Nephron (organoid): ENCODE measurements at regions not wholly inside any gene's neighbourhood (a gene's known extent, or its start where the extent isn't known, plus 50 kb on each side); places are given as distances from the start of the nearest gene placed in this dataset.
A peak's percentile ranks its signal among the peaks of the same experiment; 100 is the strongest.
"Not testable (repeated sequence)": the region's sequence is repeated elsewhere in the genome, so short reads cannot be mapped to it uniquely, and the experiment has no call there.

Experiments
- H3K27ac Mint-ChIP-seq, 3 experiments: 2 replicates each; pipeline ENCODE4 v1.8.0; 2020; ENCODE audit warnings: mixed read lengths in 3 of 3, mild to moderate bottlenecking in 2 of 3, moderate library complexity in 1 of 3
- H3K27me3 Mint-ChIP-seq: 2 replicates; pipeline ENCODE4 v1.8.0; 2021; ENCODE audit warnings: low read depth, mild to moderate bottlenecking, moderate library complexity, mixed read lengths
- H3K36me3 Mint-ChIP-seq: 2 replicates; pipeline ENCODE4 v1.8.0; 2020; ENCODE audit warnings: low read depth, mixed read lengths
- H3K4me1 Mint-ChIP-seq: 2 replicates; pipeline ENCODE4 v1.8.0; 2020; ENCODE audit warnings: mixed read lengths
- H3K4me3 Mint-ChIP-seq, 3 experiments: 2 replicates each; pipeline ENCODE4 v1.8.0; 2020; ENCODE audit warnings: mild to moderate bottlenecking in 3 of 3, mixed read lengths in 3 of 3, moderate library complexity in 2 of 3
- H3K9me3 Mint-ChIP-seq: 2 replicates; pipeline ENCODE4 v1.8.0; 2020; ENCODE audit warnings: mixed read lengths
- CTCF ChIP-seq, 3 experiments: fragments of 200-600 bp; sonication (generic); IDR thresholded peaks; one replicate each; pipeline ENCODE4 v1.5.0; 2021; ENCODE audit warnings: antibody characterized with exemption in 3 of 3; ENCODE audit not compliant: unreplicated experiment in 3 of 3

- no peaks in the 10 kb centered on the region for H3K27me3 Mint-ChIP-seq
- no peak overlapping the region for H3K4me3 Mint-ChIP-seq
- H3K27ac Mint-ChIP-seq = no peak overlapping the region
- peaks cover 2% of the 10 kb centered on the region for H3K4me1 Mint-ChIP-seq
- H3K9me3 Mint-ChIP-seq = no peaks in the 10 kb centered on the region
- TF ChIP-seq CTCF (IDR thresholded peaks at IDR 0.05; ENCODE audit: unreplicated experiment in 3 of 3) = no peak
- no peaks in the 10 kb centered on the region for H3K36me3 Mint-ChIP-seq
Measured at GRCh38 chr5:89320421-89321277, 437.7 kb upstream of the MEF2C start.

DNA sequence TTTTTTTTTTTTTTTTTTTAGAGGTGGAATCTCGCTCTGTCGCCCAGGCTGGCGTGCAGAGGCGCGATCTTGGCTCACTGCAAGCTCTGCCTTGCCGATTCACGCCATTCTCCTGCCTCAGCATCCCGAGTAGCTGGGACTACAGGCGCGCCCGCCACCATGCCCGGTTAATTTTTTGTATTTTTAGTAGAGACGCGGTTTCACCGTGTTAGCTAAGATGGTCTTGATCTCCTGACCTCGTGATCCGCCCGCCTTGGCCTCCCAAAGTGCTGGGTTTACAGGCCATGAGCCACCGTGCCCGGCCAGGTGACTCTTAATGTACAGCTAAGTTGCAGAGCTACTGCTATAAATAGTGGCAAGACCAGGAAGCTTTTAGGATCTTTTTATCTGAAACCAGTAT, 434.9 kb upstream of the MEF2C start:
- H3K27ac Mint-ChIP-seq, H3K4me3 Mint-ChIP-seq, H3K36me3 Mint-ChIP-seq, H3K9me3 Mint-ChIP-seq, H3K27me3 Mint-ChIP-seq: not testable (repeated sequence)
- peaks cover 25% of the 10 kb centered on the region for H3K4me1 Mint-ChIP-seq

DNA sequence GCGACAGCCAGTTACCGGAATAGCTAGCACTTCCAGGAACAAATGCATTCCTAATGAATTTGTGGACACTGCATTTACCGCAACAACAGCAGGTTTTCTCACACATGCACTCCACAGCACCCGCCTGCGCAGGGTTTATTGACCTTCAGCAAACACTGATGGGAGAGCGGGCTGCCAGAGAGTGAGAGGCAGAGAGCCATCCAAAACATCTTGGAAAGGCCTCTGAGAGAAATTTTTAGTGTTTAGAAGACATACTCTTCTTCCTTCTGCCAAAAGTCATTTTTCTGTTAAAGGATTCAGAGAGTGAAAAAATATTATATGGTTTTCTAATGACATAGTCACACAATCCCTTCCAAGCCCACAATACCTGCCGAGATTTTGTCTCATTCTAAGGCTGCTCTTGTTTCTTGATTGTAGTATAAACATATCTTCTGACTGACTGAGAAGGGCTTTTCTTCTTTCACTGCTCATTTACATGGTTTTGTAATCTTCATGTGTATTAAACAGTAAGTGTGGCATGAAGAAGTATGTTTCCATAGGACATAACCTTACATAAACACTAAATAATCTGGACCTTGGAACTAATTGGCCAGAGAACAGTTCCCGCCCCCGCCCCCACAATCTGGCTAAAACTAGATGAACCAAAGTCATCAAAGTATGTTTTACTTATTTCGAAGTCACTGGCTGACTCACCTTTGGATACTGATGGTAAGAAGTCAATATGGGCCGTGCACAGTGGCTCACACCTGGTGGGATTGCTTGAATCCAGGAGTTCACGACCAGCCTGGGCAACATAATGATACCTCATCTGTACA, 432.5 kb upstream of the MEF2C start:
- Mint-ChIP-seq H3K4me1 (peaks cover 25% of the 10 kb centered on the region), H3K9me3 (no peaks in the 10 kb centered on the region), H3K27me3 (no peaks in the 10 kb centered on the region), H3K27ac (peak overlapping the region in 2 of 3 experiments; percentile 42 to 72), H3K36me3 (no peaks in the 10 kb centered on the region), H3K4me3 (no peak overlapping the region)
- TF ChIP-seq CTCF (IDR thresholded peaks at IDR 0.05; ENCODE audit: unreplicated experiment in 3 of 3) = no peak

- no peaks in the 10 kb centered on the region for H3K9me3 Mint-ChIP-seq
- H3K27me3 Mint-ChIP-seq = no peaks in the 10 kb centered on the region
- H3K27ac Mint-ChIP-seq = no peak overlapping the region
- H3K36me3 Mint-ChIP-seq = no peaks in the 10 kb centered on the region
- H3K4me3 Mint-ChIP-seq = no peak overlapping the region
- TF ChIP-seq CTCF (IDR thresholded peaks at IDR 0.05; ENCODE audit: unreplicated experiment in 3 of 3) = no peak
- peaks cover 25% of the 10 kb centered on the region for H3K4me1 Mint-ChIP-seq
Measured at GRCh38 chr5:89313804-89314588, 431.0 kb upstream of the MEF2C start.

DNA sequence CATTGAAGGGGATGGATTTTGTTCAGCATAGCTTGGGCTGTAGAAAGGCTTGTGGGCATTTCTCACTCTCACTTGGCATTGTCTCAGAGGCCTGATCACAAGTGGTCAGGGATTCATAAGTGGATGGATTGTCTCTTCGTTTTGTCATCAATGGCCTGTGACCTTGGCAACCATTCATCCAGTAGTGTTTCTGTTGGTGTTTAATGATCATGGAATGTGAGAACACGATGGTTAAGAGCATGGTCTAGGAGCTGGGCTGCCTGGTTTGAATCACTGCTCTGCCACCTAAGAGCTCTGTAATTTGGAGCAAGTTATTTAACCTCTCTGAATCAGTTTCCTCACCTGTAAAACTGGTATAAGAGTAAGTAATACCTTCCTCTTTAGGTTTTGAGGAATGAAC, 430.1 kb upstream of the MEF2C start:
- no peak overlapping the region for H3K4me3 Mint-ChIP-seq
- H3K36me3 Mint-ChIP-seq = no peaks in the 10 kb centered on the region
- H3K27me3 Mint-ChIP-seq = no peaks in the 10 kb centered on the region
- peaks cover 25% of the 10 kb centered on the region for H3K4me1 Mint-ChIP-seq
- TF ChIP-seq CTCF (IDR thresholded peaks at IDR 0.05; ENCODE audit: unreplicated experiment in 3 of 3) = no peak
- H3K27ac Mint-ChIP-seq = no peak overlapping the region
- H3K9me3 Mint-ChIP-seq = no peaks in the 10 kb centered on the region

GRCh38 chr5:89309268-89309667, 426.3 kb upstream of the MEF2C start:
- no peak overlapping the region for H3K27ac Mint-ChIP-seq
- no peaks in the 10 kb centered on the region for H3K36me3 Mint-ChIP-seq
- no peaks in the 10 kb centered on the region for H3K27me3 Mint-ChIP-seq
- H3K4me3 Mint-ChIP-seq = no peak overlapping the region
- no peaks in the 10 kb centered on the region for H3K9me3 Mint-ChIP-seq
- H3K4me1 Mint-ChIP-seq = peaks cover 9% of the 10 kb centered on the region
- no peak for TF ChIP-seq CTCF (IDR thresholded peaks at IDR 0.05; ENCODE audit: unreplicated experiment in 3 of 3)
